Transverse colon (tissue), 3 donors: ENCODE measurements at regions not wholly inside any gene's neighbourhood (a gene's known extent, or its start where the extent isn't known, plus 50 kb on each side); places are given as distances from the start of the nearest gene placed in this dataset.

Source experiments
- CTCF ChIP-seq, 5 experiments: fragments of 200-600 bp in 3 of 5; fragments of 450-650 bp in 2 of 5; sonication (generic) in 3 of 5; IDR thresholded peaks; 1 replicate in 2 of 5; 2 replicates in 3 of 5; pipeline ENCODE4 v1.5.1; 2016 to 2017; ENCODE audit warnings: antibody characterized with exemption in 5 of 5, inconsistent platforms in 3 of 5, mild to moderate bottlenecking in 2 of 5, moderate library complexity in 1 of 5
- EP300 ChIP-seq: sonication (generic); formaldehyde crosslinking; IDR thresholded peaks from one replicate; pipeline ENCODE4 v1.6.1; 2017; ENCODE audit warnings: antibody characterized with exemption, low read depth

GRCh38 chr7:16028103-16028502, 341.6 kb upstream of the MEOX2 start:
- TF ChIP-seq CTCF (IDR thresholded peaks at IDR 0.05): no peak
- no peak for TF ChIP-seq EP300
